GM19463 (cell line): ENCODE measurements at regions not wholly inside any gene's neighbourhood (a gene's known extent, or its start where the extent isn't known, plus 50 kb on each side); places are given as distances from the start of the nearest gene placed in this dataset.
"Not testable (repeated sequence)": the region's sequence is repeated elsewhere in the genome, so short reads cannot be mapped to it uniquely, and the experiment has no call there.

Source experiments
- ATAC-seq: cut with Tn5 transposase; IDR thresholded peaks from one replicate; pipeline ENCODE4 v1.9.1; 2021; ENCODE audit warnings: mild to moderate bottlenecking, moderate library complexity; ENCODE audit not compliant: unreplicated experiment

DNA sequence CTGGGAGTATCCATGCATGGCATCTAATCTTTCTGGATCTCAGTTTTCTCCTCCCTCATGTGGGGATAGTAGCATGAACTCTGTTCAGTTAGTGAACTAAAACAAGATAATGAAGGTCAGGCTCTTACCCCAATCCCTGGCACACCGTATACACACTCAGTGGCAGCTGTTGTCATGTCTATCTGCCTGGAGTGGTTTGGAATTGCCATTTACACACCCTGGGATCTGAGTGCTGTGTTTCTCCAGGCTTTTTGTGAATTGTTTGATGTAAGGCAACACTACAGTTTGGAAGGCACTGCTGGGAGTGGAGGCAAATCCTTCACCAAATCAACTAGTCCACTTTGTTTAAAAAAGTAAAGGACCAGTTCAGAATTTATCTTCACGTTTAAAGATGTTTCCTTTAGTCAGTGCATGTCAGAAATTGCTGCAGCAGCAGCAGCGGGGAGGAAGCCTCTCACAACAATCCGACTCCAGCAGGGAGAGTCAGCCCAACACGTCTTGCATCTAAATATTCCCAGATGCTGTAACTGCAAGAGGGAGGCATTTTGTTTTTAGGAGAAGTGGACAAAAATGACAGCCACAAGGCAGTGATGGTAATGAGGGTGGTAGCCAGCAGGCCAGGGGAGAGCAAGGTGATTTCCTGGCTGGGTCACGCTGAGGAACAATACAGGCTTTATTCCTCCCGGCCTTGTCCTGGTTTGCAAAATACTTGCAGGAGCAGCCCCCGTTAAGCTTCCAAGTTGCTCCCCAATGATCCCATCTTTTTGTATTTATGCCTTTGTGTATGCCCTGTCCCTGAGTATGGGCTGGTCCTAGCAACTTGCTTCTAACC is 128.5 kb upstream of the LRIG1 start:
- ATAC-seq, result no peak

DNA sequence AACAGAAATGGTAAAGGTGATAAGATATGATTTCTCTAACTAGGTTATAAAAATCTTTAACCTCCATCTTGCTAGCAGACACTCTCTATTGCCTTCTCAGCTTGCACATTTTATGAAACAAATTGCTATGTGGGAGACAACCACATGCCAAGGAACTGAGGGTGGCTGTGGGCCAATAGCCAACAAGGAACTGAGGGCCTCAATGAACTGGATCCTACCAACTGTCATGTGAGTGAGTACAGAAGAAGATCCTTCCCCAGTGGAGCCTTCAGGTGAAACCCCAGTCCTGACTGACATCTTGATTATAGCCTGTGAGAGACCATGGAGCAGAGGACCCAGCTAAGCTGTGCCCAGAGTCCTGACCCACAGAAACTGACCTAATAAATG is 129.2 kb upstream of the LRIG1 start:
- ATAC-seq, result no peak

DNA sequence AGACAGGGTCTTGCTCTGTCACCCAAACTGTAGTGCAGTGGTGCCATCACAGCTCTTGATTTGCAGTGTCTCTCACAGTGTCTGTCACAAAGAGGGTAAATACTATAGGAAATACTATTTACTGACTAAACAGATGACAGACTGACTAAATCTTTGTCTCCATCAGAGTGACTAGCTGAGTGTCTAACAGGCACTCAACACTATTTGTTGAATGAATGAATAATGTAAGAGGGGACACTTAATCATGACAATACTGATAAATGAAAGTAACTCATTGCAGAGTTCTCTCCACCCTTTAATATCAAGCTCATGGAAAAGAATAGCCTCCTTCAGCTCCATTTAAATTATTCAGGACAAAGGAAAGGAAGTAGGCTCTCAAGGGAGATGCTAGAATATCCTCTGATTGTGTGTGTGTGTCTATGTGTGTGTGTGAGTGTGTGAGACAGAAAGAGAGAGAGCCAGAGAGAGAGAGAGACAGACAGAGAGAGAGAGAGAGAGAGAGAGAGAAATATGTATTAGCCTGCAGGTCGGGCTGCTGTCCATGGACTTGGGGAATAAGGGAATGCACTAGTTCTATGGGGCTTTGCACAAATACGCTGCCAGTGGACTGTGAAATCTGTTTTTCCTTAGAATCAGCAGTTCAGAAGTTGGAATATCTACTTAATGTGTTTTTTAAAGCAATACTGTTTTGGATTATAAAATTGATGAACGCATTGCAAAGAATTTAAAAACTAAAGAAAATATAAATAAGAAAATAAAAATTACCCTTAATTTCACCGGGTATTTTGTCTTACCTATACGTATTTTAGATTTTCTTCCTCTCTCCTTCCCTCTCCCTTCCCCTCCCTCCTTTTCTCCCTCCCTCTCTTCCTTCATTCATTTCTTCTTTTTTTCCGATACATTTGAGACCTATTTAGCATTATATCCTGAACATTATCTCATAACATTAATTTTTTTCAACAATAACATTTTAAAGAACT is 132.9 kb upstream of the LRIG1 start:
- ATAC-seq, result no peak

GRCh38 chr3:66638717-66639116 is 137.9 kb upstream of the LRIG1 start:
- ATAC-seq, result no peak

DNA sequence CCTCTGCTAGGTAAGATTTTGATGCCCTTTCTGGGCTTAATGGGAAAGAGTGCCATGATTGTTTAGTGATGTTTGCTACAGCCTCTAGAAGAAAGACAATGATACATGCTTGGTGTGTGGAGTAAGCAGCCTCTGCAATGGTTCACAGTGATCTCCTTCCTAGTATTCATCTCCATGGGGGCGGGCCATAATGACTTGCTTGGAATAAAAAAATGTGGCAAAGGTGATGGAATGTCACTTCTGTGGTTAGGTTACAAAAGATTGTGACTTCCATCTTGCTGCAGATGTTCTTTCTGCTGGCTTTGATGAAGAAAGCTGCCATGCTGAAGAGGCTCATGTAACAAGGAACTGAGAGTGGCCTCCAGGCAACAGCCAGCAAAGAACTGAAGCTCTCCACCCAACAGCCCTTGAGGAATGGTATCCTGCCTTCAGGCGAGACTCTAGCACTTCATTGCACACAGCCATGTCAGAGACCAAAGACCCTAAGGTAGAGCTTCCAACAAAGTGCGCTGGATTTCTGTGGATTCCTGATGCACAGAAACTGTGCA is 139.1 kb upstream of the LRIG1 start:
- ATAC-seq, result no peak

DNA sequence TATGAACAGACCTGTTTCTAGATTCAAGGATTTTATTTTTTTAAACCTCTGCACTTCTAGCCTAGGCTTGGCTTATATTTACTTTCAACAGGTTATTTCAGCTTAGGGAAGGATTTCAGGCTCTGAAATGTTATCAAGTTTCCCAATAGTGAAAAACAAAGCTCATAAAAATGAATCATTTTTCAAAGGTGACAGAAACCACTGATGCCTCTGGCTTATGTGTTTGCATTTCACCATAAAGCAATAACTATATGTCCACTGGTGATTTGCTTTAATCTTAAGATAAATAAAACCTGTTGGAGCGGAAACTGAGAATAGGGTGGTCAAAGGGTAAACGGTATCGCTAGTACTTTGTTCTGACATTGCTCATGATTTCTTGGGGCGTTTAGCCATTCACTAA is 141.2 kb upstream of the LRIG1 start:
- ATAC-seq, result no peak

- ATAC-seq, result no peak
These were observed 141.7 kb upstream of the LRIG1 start for GRCh38 chr3:66642484-66642883.

DNA sequence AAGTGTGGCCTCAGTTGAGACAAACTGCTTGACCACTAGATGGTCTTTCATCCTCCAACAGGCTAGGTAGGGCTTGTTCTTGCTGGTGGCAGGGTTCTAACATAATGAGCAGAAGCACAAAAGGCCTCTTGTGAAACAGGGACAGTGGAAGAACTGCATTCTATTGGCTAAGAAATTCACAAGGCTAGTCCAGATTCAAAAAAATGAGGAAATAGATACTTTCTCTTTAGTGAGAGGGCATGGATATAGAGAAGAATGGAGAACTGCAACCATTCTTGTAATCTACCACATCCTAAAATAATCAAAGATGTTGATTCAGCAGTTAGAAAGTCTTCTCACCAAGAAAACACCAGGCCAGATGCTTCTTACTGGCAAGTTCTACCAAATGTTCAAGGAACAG is 143.7 kb upstream of the LRIG1 start:
- no peak for ATAC-seq

GRCh38 chr3:66648975-66649374 is 148.2 kb upstream of the LRIG1 start:
- ATAC-seq, result no peak

DNA sequence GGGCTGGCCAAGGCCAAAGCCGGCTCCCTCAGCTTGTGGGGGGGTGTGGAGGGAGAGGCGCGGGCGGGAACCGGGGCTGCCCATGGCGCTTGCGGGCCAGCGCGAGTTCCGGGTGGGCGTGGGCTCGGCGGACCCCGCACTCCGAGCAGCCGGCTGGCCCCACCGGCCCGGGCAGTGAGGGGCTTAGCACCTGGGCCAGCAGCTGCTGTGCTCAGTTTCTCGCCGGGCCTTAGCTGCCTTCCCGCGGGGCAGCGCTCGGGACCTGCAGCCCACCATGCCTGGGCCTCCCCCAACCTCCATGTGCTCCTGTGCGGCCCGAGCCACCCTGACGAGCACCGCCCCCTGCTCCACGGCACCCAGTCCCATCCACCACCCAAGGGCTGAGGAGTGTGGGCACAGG is 150.7 kb upstream of the LRIG1 start:
- ATAC-seq, result not testable (repeated sequence)

DNA sequence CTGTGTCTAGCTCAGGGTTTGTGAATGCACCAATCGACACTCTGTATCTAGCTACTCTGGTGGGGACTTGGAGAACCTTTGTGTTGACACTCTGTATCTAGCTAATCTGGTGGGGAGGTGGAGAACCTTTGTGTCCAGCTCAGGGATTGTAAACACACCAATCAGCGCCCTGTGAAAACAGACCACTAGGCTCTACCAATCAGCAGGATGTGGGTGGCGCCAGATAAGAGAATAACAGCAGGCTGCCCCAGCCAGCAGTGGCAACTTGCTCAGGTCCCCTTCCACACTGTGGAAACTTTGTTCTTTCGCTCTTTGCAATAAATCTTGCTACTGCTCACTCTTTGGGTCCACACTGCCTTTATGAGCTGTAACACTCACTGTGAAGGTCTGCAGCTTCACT is 151.3 kb upstream of the LRIG1 start:
- ATAC-seq, result not testable (repeated sequence)

- ATAC-seq, result no peak
These were observed 154.2 kb upstream of the LRIG1 start for GRCh38 chr3:66655044-66655443.

- ATAC-seq, result no peak
These were observed 154.8 kb upstream of the LRIG1 start for GRCh38 chr3:66655671-66656070.

DNA sequence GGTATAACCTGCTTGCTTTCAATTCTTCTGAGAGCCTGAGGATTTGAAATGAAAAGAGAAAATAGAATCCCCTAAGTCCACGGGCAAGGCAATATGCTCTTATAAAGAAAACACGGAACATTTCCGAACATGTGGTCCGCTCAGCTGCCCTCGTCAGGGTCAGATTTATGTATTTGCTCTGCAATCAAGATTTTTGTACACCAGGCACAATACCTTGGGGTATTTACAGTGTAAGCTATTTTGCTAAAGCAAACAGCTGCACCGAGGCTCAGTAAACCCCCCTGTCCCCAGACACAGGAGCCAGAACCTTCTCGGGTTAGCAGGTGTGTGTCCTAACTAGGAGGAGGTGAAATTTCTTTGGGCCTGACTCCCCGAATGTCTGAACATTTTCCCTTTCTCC is 155.8 kb upstream of the LRIG1 start:
- ATAC-seq, result no peak

DNA sequence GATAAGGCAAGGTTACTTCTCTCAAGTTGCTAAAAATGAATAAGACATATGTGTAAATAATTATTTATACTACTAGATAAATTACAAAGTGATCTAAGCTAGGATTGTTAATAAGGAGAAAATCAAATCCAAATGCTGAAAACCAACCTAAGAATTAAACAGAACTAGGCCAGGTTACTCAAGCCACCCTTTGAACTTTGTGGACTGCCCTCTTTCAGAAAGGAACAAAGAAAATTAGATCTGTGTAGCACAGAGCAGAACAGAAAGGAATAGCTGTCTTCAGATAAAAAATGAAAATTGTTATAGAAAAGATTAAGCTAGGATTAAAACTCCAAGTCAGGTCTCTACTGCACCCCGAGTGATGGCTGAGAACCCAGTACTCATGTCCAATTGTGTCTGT is 158.2 kb upstream of the LRIG1 start:
- no peak for ATAC-seq

GRCh38 chr3:66661628-66662027 is 160.8 kb upstream of the LRIG1 start:
- ATAC-seq, result no peak

GRCh38 chr3:66662894-66663293 is 162.1 kb upstream of the LRIG1 start:
- no peak for ATAC-seq

DNA sequence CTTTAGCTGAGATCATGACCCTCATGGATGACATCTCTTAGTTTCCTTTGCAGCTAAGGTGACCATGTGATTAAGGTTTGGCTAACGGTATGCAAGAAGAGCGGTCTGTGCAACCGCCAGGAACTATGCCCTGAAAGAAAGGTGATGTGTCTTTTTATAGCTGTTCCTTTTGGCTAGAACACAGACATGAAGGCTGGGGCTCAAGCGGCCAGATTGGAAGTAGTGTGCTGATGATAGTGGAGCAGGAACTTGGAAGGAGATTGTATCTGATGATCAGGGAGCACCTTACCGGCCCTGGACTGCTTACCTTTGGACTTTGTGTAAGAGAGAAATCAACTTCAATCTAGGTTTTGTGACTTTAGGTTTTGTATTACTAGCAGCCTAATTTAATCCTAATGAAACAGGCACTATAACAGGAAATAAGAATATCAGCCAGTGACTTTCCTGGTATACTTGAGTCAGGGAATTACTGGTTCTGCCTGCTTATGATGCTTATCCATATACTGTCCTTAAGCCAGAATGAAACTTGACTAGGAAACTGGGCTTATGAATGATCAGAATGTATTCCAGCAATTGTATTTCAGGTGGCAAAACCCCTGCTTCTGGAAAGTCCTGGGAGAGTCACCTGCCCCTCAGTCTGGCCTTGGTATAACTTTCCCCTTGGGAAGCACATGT is 164.3 kb upstream of the LRIG1 start:
- no peak for ATAC-seq

GRCh38 chr3:66666362-66666761 is 165.5 kb upstream of the LRIG1 start:
- no peak for ATAC-seq

- no peak for ATAC-seq
These were observed 166.4 kb upstream of the LRIG1 start for GRCh38 chr3:66667263-66667662.

DNA sequence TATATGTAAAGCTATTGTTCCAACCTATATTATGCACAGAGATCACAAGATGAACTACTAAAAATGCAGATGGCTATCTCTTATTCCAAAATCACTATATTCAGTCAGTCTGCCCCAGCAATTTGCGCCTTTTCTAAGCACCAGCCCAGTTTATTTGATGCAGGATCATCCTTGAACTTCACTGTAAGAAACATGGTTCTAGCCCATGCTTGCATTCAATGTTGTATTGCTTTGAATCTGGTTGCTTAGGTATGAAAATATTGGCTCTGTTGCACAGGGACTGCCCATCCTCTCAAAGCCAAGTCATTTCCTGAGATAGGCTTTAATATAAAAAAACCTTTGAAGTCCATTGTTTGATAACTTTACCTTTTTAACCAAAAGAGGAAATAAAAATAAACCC is 170.5 kb upstream of the LRIG1 start:
- ATAC-seq, result no peak
